T-helper 22 cell (primary cell): ENCODE measurements at regions not wholly inside any gene's neighbourhood (a gene's known extent, or its start where the extent isn't known, plus 50 kb on each side); places are given as distances from the start of the nearest gene placed in this dataset.
"Not testable (repeated sequence)": the region's sequence is repeated elsewhere in the genome, so short reads cannot be mapped to it uniquely, and the experiment has no call there.

Source experiments
- DNase-seq: peaks from one replicate; pipeline ENCODE4 v3.0.0-alpha.2; 2020; ENCODE audit warnings: low read depth

- DNase-seq = no peak
Observed at GRCh38 chr2:37570773-37571586, 100.5 kb downstream of the CDC42EP3 start.

GRCh38 chr2:37571587-37572136 lies 99.8 kb downstream of the CDC42EP3 start:
- no peak for DNase-seq

- no peak for DNase-seq
Observed at GRCh38 chr2:37573451-37574388, 97.7 kb downstream of the CDC42EP3 start.

- no peak for DNase-seq
Observed at GRCh38 chr2:37575780-37576179, 95.7 kb downstream of the CDC42EP3 start.

GRCh38 chr2:37576194-37576593 lies 95.2 kb downstream of the CDC42EP3 start:
- DNase-seq = not testable (repeated sequence)

GRCh38 chr2:37576831-37577230 lies 94.6 kb downstream of the CDC42EP3 start:
- no peak for DNase-seq

GRCh38 chr2:37579192-37579713 lies 92.2 kb downstream of the CDC42EP3 start:
- DNase-seq = no peak

GRCh38 chr2:37579949-37580348 lies 91.5 kb downstream of the CDC42EP3 start:
- DNase-seq = not testable (repeated sequence)

GRCh38 chr2:37581433-37581832 lies 90.0 kb downstream of the CDC42EP3 start:
- no peak for DNase-seq

- DNase-seq = no peak
Observed at GRCh38 chr2:37582481-37583220, 88.8 kb downstream of the CDC42EP3 start.

GRCh38 chr2:37583402-37583801 lies 88.0 kb downstream of the CDC42EP3 start:
- no peak for DNase-seq

- DNase-seq = no peak
Observed at GRCh38 chr2:37583867-37584266, 87.6 kb downstream of the CDC42EP3 start.

GRCh38 chr2:37585295-37585908 lies 86.0 kb downstream of the CDC42EP3 start:
- no peak for DNase-seq

GRCh38 chr2:37585982-37586621 lies 85.3 kb downstream of the CDC42EP3 start:
- DNase-seq = peak; percentile 78

GRCh38 chr2:37586663-37587317 lies 84.7 kb downstream of the CDC42EP3 start:
- DNase-seq = no peak

GRCh38 chr2:37587817-37588216 lies 83.6 kb downstream of the CDC42EP3 start:
- no peak for DNase-seq

- DNase-seq = no peak
Observed at GRCh38 chr2:37588316-37588777, 83.1 kb downstream of the CDC42EP3 start.

GRCh38 chr2:37589298-37589697 lies 82.1 kb downstream of the CDC42EP3 start:
- no peak for DNase-seq

- DNase-seq = no peak
Observed at GRCh38 chr2:37590119-37590571, 81.3 kb downstream of the CDC42EP3 start.
